Neural cell (in vitro differentiated cells): ENCODE measurements at regions not wholly inside any gene's neighbourhood (a gene's known extent, or its start where the extent isn't known, plus 50 kb on each side); places are given as distances from the start of the nearest gene placed in this dataset.

Experiments used
- H2AFZ ChIP-seq: fragments of 200-600, 300-800 bp; sonication (generic), shearing (Covaris generic); 2 replicates; pipeline ENCODE4 v1.6.0; 2014; ENCODE audit warnings: low read depth, mild to moderate bottlenecking, antibody characterized with exemption, low read length, moderate library complexity
- H3F3A ChIP-seq: fragments of 200-600 bp; shearing (Covaris generic); 2 replicates; pipeline ENCODE4 v1.6.1; 2016; ENCODE audit warnings: mild to moderate bottlenecking, moderate library complexity, mixed read lengths, antibody characterized with exemption, low read length; ENCODE audit not compliant: insufficient read depth, poor library complexity, severe bottlenecking
- H3K27ac ChIP-seq: fragments of 200-600, 300-800 bp; sonication (generic), shearing (Covaris generic); 2 replicates; pipeline ENCODE4 v1.5.1; 2014; ENCODE audit warnings: mild to moderate bottlenecking, low read length, moderate library complexity
- H3K27me3 ChIP-seq: fragments of 300-800, 200-600 bp; sonication (generic), shearing (Covaris generic); 2 replicates; pipeline ENCODE4 v1.6.0; 2014; ENCODE audit warnings: mild to moderate bottlenecking, low read depth, low read length, moderate library complexity; ENCODE audit not compliant: insufficient read depth
- H3K36me3 ChIP-seq: fragments of 300-800, 200-600 bp; sonication (generic), shearing (Covaris generic); 2 replicates; pipeline ENCODE4 v1.5.1; 2014; ENCODE audit warnings: mild to moderate bottlenecking, antibody characterized with exemption, low read length, moderate library complexity; ENCODE audit not compliant: insufficient read depth
- H3K4me2 ChIP-seq: fragments of 300-800, 200-600 bp; sonication (generic), shearing (Covaris generic); 2 replicates; pipeline ENCODE4 v1.6.0; 2014; ENCODE audit warnings: mild to moderate bottlenecking, low read length
- H3K4me3 ChIP-seq: fragments of 300-800, 200-600 bp; sonication (generic), shearing (Covaris generic); 2 replicates; pipeline ENCODE4 v1.5.1; 2014; ENCODE audit warnings: mild to moderate bottlenecking, low read length, moderate library complexity
- H3K79me2 ChIP-seq: fragments of 200-600 bp; shearing (Covaris generic); replicated peaks from 2 replicates; pipeline ENCODE4 v1.6.0; 2014; ENCODE audit warnings: mild to moderate bottlenecking, low read length, moderate library complexity; ENCODE audit not compliant: insufficient read depth
- H3K9ac ChIP-seq: fragments of 300-800, 200-600 bp; sonication (generic), shearing (Covaris generic); 2 replicates; pipeline ENCODE4 v1.6.1; 2016; ENCODE audit warnings: mild to moderate bottlenecking, low read length, mixed read lengths
- H3K9me2 ChIP-seq: fragments of 200-600 bp; shearing (Covaris generic); 2 replicates; pipeline ENCODE4 v1.6.1; 2016; ENCODE audit warnings: mild to moderate bottlenecking, low read length, mixed read lengths; ENCODE audit not compliant: insufficient read depth
- H3K9me3 ChIP-seq: fragments of 200-600, 300-800 bp; sonication (generic), shearing (Covaris generic); 2 replicates; pipeline ENCODE4 v1.6.1; 2016; ENCODE audit warnings: mild to moderate bottlenecking, mixed run types, low read length, moderate library complexity, mixed read lengths
- H4K20me1 ChIP-seq: fragments of 200-600 bp; shearing (Covaris generic); 2 replicates; pipeline ENCODE4 v1.6.1; 2016; ENCODE audit warnings: mild to moderate bottlenecking, mixed run types; ENCODE audit not compliant: insufficient read depth
- EP300 ChIP-seq: fragments of 450-650 bp; conservative IDR thresholded peaks from 2 replicates; pipeline ENCODE4 v1.6.1; 2014; ENCODE audit warnings: antibody characterized with exemption, mild to moderate bottlenecking, moderate library complexity; ENCODE audit not compliant: poor library complexity, severe bottlenecking
- EZH2 ChIP-seq: fragments of 200-600, 300-800 bp; shearing (Covaris generic), sonication (generic); IDR thresholded peaks from 2 replicates; pipeline ENCODE4 v1.6.1; 2014; ENCODE audit warnings: antibody characterized with exemption, low read length, borderline replicate concordance, mild to moderate bottlenecking; ENCODE audit not compliant: insufficient read depth, poor library complexity, severe bottlenecking
- MXI1 ChIP-seq: fragments of 450-650 bp; conservative IDR thresholded peaks from 2 replicates; pipeline ENCODE4 v1.6.1; 2014; ENCODE audit warnings: antibody characterized with exemption, mild to moderate bottlenecking; ENCODE audit not compliant: poor library complexity, severe bottlenecking
- POLR2AphosphoS5 ChIP-seq: IDR thresholded peaks from 2 replicates; pipeline ENCODE4 v1.6.1; 2012
- RAD21 ChIP-seq: fragments of 450-650 bp; conservative IDR thresholded peaks from 2 replicates; pipeline ENCODE4 v1.6.1; 2014; ENCODE audit warnings: antibody characterized with exemption, mild to moderate bottlenecking, moderate library complexity
- SMC3 ChIP-seq: fragments of 450-650 bp; conservative IDR thresholded peaks from 2 replicates; pipeline ENCODE4 v1.6.1; 2014; ENCODE audit warnings: antibody characterized with exemption, mild to moderate bottlenecking, moderate library complexity; ENCODE audit not compliant: poor library complexity
- TAF1 ChIP-seq: IDR thresholded peaks from 2 replicates; pipeline ENCODE4 v1.6.1; 2012; ENCODE audit warnings: low read depth
- TF ChIP-seq, protein P1 (sequence below): IDR thresholded peaks from 2 replicates; pipeline ENCODE4 v1.6.1; 2012; ENCODE audit warnings: borderline replicate concordance
- TF ChIP-seq, protein P2 (sequence below): fragments of 450-650 bp; IDR thresholded peaks from 2 replicates; pipeline ENCODE4 v1.5.1; 2014; ENCODE audit warnings: antibody characterized with exemption, mild to moderate bottlenecking, moderate library complexity; ENCODE audit not compliant: poor library complexity, severe bottlenecking

DNA sequence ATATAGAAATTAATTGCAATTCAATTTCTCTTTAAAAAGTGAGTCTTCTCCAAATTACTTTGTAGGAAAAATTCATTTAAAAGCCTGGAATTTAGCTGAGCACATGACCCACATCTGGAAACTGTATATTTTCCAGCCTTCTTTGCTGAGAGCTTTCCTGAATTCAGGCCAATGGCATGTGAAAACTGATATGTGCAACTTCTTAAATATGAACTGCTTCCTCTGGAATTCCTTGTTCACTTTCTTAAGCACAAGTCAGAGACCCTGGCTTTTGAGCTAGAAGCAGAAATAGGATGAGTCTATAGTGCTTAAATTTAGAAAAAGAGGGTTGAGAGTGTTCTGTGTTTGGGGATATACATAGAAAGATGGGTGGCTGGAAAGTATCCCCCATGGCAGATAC is 365.1 kb upstream of the MTPN start:
- no peak overlapping the region for H3K4me3 ChIP-seq
- H3K27me3 ChIP-seq, result no peaks in the 10 kb centered on the region
- no peaks in the 10 kb centered on the region for H3K9me2 ChIP-seq
- no peak overlapping the region for H2AFZ ChIP-seq
- no peak overlapping the region for H3K4me2 ChIP-seq
- no peaks in the 10 kb centered on the region for H3K79me2 ChIP-seq
- no peaks in the 10 kb centered on the region for H3F3A ChIP-seq
- TF ChIP-seq POLR2AphosphoS5 (no peak), TAF1 (no peak), EP300 (no peak), SMC3 (no peak), MXI1 (no peak), RAD21 (no peak), EZH2 (no peak)
- TF ChIP-seq, protein P1, sequence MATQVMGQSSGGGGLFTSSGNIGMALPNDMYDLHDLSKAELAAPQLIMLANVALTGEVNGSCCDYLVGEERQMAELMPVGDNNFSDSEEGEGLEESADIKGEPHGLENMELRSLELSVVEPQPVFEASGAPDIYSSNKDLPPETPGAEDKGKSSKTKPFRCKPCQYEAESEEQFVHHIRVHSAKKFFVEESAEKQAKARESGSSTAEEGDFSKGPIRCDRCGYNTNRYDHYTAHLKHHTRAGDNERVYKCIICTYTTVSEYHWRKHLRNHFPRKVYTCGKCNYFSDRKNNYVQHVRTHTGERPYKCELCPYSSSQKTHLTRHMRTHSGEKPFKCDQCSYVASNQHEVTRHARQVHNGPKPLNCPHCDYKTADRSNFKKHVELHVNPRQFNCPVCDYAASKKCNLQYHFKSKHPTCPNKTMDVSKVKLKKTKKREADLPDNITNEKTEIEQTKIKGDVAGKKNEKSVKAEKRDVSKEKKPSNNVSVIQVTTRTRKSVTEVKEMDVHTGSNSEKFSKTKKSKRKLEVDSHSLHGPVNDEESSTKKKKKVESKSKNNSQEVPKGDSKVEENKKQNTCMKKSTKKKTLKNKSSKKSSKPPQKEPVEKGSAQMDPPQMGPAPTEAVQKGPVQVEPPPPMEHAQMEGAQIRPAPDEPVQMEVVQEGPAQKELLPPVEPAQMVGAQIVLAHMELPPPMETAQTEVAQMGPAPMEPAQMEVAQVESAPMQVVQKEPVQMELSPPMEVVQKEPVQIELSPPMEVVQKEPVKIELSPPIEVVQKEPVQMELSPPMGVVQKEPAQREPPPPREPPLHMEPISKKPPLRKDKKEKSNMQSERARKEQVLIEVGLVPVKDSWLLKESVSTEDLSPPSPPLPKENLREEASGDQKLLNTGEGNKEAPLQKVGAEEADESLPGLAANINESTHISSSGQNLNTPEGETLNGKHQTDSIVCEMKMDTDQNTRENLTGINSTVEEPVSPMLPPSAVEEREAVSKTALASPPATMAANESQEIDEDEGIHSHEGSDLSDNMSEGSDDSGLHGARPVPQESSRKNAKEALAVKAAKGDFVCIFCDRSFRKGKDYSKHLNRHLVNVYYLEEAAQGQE, result no peak
- TF ChIP-seq, protein P2, sequence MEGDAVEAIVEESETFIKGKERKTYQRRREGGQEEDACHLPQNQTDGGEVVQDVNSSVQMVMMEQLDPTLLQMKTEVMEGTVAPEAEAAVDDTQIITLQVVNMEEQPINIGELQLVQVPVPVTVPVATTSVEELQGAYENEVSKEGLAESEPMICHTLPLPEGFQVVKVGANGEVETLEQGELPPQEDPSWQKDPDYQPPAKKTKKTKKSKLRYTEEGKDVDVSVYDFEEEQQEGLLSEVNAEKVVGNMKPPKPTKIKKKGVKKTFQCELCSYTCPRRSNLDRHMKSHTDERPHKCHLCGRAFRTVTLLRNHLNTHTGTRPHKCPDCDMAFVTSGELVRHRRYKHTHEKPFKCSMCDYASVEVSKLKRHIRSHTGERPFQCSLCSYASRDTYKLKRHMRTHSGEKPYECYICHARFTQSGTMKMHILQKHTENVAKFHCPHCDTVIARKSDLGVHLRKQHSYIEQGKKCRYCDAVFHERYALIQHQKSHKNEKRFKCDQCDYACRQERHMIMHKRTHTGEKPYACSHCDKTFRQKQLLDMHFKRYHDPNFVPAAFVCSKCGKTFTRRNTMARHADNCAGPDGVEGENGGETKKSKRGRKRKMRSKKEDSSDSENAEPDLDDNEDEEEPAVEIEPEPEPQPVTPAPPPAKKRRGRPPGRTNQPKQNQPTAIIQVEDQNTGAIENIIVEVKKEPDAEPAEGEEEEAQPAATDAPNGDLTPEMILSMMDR, result no peak
- no peak overlapping the region for H3K9ac ChIP-seq
- no peaks in the 10 kb centered on the region for H3K9me3 ChIP-seq
- no peaks in the 10 kb centered on the region for H3K36me3 ChIP-seq
- no peaks in the 10 kb centered on the region for H4K20me1 ChIP-seq
- H3K27ac ChIP-seq, result no peak overlapping the region

DNA sequence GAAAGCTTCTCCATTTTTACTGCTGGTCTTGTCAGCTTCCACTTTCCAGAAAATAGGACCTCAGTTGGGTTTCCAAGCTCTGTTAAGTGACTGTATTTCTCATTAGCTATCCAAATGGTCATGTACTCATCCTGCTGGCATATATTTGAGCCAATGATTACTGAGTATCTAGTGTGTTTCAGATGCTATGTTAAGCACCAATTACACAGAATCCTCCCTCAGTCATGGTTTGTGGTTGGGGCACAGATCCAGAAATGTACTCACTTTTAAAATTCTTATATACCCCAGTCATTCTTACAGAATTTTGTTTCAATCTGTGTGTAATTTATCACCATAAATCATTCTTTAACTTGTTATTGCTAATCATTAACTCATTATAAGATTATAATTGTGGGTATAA is 362.3 kb upstream of the MTPN start:
- Histone ChIP-seq H3K36me3 (no peaks in the 10 kb centered on the region), H3F3A (no peaks in the 10 kb centered on the region), H3K4me2 (no peak overlapping the region), H3K27ac (no peak overlapping the region), H3K9me2 (no peaks in the 10 kb centered on the region), H2AFZ (no peak overlapping the region), H3K27me3 (no peaks in the 10 kb centered on the region), H3K9ac (no peak overlapping the region), H4K20me1 (no peaks in the 10 kb centered on the region), H3K9me3 (no peaks in the 10 kb centered on the region), H3K4me3 (no peak overlapping the region), H3K79me2 (no peaks in the 10 kb centered on the region)
- TF ChIP-seq MXI1 (no peak), EZH2 (no peak), EP300 (no peak), SMC3 (no peak), POLR2AphosphoS5 (no peak), RAD21 (no peak), TAF1 (no peak)
- TF ChIP-seq, protein P2, result no peak
- TF ChIP-seq, protein P1, result no peak
